ENCODE measurements at regions not wholly inside any gene's neighbourhood (a gene's known extent, or its start where the extent isn't known, plus 50 kb on each side); places are given as distances from the start of the nearest gene placed in this dataset.

GRCh38 chr10:91149550-91149949 lies 70.9 kb upstream of the PCGF5 start:
- TF ChIP-seq EZH2 (IDR thresholded peaks at IDR 0.05; ENCODE audit: insufficient read depth, poor library complexity, severe bottlenecking) (no peak), EZH2phosphoT487 (IDR thresholded peaks at IDR 0.05; ENCODE audit: insufficient read depth, low read depth) (no peak)
